B cell (primary cell): ENCODE measurements at regions not wholly inside any gene's neighbourhood (a gene's known extent, or its start where the extent isn't known, plus 50 kb on each side); places are given as distances from the start of the nearest gene placed in this dataset.

Experiments used
- EZH2 ChIP-seq: IDR thresholded peaks from 2 replicates; pipeline ENCODE4 v1.6.1; 2012; ENCODE audit warnings: borderline replicate concordance, low read depth, mild to moderate bottlenecking, moderate library complexity, low read length; ENCODE audit not compliant: insufficient read depth, poor library complexity, severe bottlenecking
- TF ChIP-seq, protein P1 (sequence below): fragments of 200-600 bp; IDR thresholded peaks from one replicate; pipeline ENCODE4 v1.8.0; 2022; ENCODE audit warnings: antibody characterized with exemption, mild to moderate bottlenecking

DNA sequence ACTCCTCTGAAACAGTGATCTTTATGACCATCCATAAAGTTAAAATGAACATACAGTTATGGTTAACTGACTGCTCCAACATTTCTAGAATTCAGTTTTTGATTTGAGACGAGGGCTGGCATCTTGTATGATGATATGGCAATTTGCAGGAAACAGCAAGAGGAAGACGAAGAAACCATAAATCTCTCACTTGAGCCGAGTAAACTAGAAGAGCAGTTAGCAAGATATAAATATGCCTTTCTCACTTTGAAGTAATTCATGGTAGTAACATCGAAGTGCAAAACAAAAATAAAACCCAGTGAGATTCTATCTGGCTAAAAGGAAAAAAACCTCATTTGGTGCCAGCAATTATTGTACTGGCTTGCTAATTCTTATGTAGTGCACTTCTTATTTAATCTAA lies 139.0 kb upstream of the SPRY1 start:
- TF ChIP-seq, protein P1, sequence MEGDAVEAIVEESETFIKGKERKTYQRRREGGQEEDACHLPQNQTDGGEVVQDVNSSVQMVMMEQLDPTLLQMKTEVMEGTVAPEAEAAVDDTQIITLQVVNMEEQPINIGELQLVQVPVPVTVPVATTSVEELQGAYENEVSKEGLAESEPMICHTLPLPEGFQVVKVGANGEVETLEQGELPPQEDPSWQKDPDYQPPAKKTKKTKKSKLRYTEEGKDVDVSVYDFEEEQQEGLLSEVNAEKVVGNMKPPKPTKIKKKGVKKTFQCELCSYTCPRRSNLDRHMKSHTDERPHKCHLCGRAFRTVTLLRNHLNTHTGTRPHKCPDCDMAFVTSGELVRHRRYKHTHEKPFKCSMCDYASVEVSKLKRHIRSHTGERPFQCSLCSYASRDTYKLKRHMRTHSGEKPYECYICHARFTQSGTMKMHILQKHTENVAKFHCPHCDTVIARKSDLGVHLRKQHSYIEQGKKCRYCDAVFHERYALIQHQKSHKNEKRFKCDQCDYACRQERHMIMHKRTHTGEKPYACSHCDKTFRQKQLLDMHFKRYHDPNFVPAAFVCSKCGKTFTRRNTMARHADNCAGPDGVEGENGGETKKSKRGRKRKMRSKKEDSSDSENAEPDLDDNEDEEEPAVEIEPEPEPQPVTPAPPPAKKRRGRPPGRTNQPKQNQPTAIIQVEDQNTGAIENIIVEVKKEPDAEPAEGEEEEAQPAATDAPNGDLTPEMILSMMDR = no peak
- no peak for TF ChIP-seq EZH2
